IPS-NIHi7 (cell line): ENCODE measurements at regions not wholly inside any gene's neighbourhood (a gene's known extent, or its start where the extent isn't known, plus 50 kb on each side); places are given as distances from the start of the nearest gene placed in this dataset.
A peak's percentile ranks its signal among the peaks of the same experiment; 100 is the strongest.

Experiments
- DNase-seq: peaks from one replicate; pipeline ENCODE4 v3.0.0; 2012; ENCODE audit warnings: mixed read lengths; ENCODE audit errors: extremely low spot score

GRCh38 chr11:23336961-23337360 is 476.7 kb upstream of the CCDC179 start:
- no peak for DNase-seq

DNA sequence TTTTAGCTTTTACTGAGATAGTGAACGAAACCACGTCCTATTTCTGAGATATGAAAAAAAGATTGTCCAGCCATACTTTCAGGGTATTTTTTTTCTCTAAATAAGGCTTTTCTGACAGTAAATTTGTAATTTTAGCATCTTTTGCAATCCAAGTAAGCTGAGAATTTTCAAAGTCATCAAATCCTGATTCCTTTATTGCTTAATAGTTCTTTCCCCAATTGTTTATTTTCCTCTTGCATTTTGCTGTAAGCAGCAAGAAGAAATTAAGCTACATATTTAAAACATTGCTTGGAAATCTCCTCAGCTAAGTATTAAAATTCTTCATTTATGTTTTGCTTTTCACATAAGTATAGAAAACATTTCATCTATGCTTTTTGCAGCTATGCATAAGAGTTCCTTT is 493.3 kb upstream of the CCDC179 start:
- DNase-seq, result no peak

- no peak for DNase-seq
Observed at GRCh38 chr11:23359297-23359696, 499.0 kb upstream of the CCDC179 start.

GRCh38 chr11:23364076-23364475 is 503.8 kb upstream of the CCDC179 start:
- DNase-seq, result no peak

DNA sequence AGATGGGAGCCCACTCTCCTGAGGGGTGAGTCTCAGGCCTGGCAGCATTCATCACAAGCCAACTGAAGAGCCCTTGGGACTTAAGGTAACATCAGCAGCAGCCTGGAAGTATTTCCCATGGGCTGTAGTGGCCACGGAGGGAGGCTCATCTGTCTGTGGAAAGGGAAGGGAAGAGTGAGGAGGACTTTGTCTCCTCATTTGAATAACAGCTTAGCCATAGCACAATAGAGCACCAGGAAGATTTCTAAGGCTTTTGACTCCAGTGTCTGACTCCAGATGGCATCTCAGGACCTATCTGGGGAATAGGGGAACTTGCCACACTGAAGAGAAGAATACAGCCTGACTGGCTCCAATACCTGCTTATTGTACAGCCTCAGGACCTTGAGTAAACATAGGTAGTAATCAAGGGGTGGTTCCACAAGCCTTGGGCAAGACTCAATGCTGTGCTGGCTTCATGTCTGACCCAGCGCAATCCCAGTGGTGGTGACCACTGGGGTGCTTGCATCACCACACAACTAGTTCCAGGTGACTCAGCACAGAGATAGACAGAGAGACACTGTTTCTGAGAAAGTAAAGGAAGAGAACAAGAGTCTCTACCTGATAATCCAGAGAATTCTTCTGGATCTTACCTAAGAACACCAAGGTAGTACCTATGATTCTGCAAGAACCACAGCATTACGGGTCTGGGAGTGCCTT is 510.5 kb upstream of the CCDC179 start:
- DNase-seq, result no peak

DNA sequence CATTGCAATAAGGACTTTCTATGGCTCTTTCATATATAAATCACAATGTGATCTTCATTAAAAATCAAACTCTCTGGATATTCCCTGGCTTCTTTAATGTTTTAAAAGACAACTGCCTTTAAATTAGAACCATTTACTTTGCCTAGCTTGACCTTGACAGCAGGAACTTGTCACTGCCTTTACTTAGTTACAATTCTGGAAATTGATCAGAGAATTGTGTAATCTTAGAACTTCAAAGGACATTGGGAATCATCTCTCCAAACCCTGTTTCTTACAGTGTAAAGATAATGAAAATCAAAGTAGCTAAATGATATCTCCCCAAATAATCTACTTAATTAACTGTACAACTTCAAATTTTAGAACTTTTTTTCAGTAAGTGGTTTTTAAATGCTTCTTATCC is 517.6 kb upstream of the CCDC179 start:
- no peak for DNase-seq

DNA sequence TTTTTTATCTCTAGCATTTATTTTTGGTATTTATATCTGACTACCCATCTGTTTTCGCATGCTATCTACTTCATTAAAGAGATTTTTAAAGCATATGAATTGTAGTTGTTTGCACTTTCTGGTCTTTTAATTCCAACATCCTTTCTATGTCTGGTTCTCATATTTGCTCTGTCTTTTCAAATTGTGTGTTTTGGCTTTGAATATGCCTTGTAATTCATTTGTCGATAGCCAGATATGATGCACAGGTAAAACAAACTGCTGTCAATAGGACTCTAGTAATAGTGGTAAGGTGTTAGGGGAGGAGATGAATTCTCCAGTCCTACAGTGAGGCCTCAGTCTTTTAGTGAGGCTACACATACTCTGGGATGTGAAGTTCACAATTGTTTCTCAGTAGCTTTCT is 530.8 kb upstream of the CCDC179 start:
- no peak for DNase-seq

GRCh38 chr11:23398052-23398451 is 537.8 kb upstream of the CCDC179 start:
- no peak for DNase-seq

- DNase-seq, result no peak
Observed at GRCh38 chr11:23399995-23400394, 539.7 kb upstream of the CCDC179 start.

DNA sequence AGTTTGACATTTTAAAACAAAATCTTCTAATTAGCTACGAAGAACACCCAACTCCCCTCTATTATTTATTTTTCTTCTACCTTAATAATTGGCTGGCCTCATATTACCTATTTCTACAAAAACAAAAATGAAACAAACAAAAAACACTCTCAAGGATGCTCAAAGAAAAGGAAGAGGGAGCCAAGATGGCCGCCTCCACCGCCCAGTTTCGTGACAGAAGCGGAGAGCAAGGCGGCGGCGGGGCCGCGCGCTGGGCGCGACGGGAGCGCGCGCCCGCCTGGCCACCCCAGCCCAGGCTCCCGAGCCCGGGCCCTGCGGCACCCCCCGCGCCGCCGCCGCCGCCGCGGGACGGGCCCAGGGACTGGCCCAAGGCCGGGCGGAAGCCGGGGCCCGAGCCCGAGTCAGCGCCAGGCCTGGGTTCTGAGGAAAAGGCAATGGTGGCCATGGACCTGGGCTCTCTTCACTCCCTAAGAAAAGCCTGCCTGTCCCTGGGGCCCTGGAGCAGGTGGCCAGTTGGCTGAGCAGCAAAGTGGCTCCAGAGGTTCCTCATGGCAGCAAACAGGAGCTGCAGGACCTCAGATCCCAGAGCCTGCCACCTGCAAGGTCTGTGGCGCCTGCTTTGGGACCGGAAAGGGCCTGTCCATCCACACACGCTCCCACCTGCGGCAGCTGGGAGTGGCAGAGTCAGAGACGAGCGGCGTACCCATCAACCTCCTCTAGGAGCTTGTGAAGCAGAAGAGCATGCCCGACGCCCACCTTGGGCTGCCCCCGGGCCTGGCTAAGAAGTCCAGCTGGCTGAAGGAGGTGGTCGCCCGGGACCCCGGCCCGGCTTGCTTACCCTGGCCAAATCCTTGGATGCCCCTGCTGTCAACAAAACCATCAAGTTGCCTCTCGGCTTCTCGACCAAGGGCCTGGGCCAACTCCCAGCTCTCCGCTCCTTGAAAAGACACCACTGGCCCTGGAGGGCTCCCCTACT is 543.2 kb upstream of the CCDC179 start:
- no peak for DNase-seq

DNA sequence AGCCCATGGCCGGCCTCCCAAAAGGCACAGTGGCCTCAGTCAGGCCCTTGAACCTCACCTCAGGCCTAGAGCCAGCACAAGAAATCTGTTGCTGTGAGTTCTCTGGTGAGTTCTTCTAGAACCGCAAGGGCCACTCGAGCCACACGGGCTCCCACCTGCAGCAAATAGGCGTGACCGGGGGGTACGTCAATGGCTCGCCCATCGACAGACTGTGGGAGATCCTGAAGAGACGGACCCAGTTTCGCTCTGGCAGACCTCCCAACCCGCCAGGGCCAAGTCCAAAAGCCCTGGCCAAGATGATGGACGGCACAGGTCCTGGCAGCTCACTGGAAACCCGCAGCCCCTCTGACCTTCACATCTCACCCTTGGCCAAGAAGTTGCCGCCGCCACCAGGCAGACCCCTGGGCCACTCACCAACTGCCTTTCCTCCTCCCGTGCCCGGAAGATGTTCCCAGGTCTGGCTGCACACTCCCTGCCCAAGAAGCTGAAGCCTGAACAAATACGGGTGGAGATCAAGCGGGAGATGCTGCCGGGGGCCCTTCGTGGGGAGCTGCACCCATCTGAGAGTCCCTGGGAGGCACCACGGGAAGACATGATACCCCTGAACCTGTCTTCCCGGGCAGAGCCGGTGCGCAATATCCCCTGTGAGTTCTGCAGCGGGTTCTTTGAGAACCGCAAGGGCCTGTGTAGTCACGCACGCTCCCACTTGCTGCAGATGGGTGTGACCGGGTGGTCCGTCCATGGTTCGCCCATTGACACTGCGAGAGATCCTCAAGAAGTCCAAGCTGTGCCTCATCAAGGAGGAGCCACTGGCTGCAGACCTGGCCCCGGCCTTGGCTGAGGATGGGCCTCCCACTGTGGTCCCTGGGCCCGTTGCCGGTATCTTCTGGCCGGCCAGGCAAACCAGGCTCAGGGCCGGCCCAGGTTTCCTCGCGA is 544.2 kb upstream of the CCDC179 start:
- no peak for DNase-seq

GRCh38 chr11:23405350-23405937 is 545.2 kb upstream of the CCDC179 start:
- no peak for DNase-seq

DNA sequence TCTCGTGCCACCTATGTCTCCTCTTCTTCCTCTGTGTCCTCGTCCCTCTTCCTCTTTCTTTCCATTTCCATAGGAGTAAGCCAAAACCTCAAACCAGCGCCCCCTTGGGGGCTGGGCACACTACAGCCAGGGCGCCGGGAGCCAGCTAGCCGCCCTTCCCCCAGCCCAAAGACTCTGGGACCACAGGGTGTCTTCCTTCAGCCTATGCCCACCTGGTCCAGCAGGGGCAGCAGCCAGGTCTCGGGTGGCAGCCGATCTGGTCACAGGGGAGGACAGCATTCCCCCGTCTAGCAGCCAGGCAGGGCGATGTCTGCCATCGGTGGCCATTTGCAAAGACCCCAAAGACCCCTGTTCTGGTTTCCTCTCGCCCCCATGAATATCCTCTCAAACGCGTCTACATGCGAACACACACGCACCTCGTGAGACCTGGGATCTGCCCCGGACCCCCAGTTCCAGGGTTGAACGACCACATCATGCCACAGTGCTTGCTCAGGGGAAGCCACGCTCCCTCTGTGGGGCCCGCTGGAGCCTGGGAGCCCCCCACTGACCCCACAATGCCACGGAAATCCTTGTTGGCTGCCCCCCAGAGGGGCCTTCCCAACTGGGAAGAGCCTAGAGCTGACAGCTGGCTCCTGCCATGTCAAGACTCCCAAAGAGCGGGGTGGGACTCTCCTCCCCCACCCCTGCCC is 546.0 kb upstream of the CCDC179 start:
- peak; percentile 22 for DNase-seq

DNA sequence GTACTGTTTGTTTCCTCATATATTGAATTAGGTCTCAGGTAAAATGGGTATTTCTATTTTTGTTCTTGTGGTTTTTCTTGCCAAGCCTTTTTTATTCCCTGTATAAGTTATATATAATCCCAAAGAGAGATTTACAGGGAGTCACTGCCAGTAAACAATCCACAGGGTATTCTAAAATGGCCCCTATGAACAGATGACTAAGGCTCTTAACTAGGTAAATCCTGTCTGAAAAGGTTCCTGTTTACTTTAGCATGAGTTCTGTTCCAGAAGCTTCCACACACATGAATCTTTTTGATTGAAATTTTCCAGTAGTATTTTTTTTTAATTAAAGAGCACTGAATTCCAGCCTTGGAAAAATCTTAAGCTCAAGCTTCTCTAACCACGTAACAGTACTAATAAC is 552.8 kb upstream of the CCDC179 start:
- DNase-seq, result no peak

- DNase-seq, result no peak
Observed at GRCh38 chr11:23423104-23423503, 562.8 kb upstream of the CCDC179 start.

DNA sequence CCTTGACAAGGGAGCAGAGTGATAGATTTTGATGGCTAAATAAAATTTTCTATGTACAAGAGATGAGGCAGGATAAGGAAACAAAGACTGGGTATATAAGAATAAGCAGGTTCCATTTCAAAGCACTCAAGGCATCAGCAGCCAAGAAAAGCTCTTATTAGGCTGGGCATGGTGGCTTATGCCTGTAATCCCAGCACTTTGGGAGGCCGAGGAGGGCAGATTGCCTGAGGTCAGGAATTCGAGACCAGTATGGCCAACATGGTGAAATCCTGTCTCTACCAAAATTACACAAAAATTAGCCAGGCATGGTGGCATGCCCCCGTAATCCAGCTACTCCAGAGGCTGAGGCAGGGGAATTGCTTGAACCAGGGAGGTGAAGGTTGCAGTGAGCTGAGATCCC is 563.4 kb upstream of the CCDC179 start:
- no peak for DNase-seq

- DNase-seq, result no peak
Observed at GRCh38 chr11:23425381-23425780, 565.1 kb upstream of the CCDC179 start.

- no peak for DNase-seq
Observed at GRCh38 chr11:23429569-23429968, 569.3 kb upstream of the CCDC179 start.

GRCh38 chr11:23453522-23453921 is 593.2 kb upstream of the CCDC179 start:
- DNase-seq, result no peak

DNA sequence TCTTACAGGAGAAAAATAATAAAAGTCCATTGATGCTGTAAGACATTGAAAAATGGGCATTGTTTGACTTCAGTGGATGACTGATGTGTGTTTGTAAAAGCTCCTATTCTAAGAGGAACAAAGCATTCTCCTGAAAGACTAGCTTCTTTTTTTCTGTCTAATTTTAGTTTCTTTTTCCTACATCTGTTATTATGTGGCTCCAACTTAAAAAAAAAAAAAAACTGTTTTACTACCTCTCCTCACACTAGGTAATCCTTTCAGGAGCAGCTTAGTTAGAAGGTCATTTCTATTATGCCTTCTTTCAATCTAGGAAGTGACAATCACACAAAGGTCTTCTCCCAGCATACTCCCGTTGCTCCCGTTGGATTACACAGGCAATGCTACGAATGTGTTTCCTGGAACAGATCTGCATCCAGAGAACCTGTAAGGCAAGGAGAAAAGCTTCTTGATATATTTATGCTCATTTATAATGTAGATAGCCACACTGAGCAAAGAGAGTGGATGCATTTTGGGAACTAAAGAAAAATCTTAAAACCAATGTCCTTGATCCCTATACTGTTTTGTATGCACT is 595.1 kb upstream of the CCDC179 start:
- DNase-seq, result no peak

DNA sequence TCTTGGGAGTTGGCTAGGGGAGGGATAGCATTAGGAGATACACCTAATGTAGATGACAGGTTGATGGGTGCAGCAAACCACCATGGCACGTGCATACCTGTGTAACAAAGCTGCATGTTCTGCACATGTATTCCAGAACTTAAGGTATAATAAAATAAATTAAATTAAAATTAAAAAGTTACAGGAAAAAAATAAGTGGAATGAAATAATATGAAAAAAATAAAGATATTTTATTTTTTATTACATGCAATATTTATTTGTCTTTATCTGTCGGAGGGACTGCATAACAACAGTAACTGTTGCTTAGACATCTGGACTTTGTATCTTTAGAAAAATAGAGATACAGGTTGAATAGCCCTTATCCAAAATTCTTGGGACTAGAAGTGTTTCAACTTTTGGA is 597.4 kb upstream of the CCDC179 start:
- DNase-seq, result no peak
